ENCODE measurements at regions not wholly inside any gene's neighbourhood (a gene's known extent, or its start where the extent isn't known, plus 50 kb on each side); places are given as distances from the start of the nearest gene placed in this dataset.

DNA sequence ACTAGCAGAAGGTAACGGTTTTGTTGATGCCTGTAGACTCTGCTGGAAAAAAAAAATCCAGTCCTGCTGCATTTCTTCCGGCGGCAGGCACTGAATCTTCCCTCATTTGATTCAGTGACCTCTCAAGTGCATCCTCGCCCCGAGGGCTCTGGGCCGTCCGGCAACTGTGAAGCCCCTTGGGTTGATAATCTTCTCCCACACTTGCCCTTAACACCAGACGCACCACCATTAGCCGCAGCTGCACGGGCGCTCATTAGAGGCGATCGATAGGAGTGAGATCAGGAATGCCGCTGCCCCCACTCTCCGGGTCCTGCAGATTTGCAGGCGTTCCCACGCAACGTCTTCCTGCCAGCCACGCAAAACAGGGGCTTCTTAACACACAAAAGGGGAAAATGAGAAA is 200.0 kb upstream of the MKI67 start:
- TF ChIP-seq, protein P1, sequence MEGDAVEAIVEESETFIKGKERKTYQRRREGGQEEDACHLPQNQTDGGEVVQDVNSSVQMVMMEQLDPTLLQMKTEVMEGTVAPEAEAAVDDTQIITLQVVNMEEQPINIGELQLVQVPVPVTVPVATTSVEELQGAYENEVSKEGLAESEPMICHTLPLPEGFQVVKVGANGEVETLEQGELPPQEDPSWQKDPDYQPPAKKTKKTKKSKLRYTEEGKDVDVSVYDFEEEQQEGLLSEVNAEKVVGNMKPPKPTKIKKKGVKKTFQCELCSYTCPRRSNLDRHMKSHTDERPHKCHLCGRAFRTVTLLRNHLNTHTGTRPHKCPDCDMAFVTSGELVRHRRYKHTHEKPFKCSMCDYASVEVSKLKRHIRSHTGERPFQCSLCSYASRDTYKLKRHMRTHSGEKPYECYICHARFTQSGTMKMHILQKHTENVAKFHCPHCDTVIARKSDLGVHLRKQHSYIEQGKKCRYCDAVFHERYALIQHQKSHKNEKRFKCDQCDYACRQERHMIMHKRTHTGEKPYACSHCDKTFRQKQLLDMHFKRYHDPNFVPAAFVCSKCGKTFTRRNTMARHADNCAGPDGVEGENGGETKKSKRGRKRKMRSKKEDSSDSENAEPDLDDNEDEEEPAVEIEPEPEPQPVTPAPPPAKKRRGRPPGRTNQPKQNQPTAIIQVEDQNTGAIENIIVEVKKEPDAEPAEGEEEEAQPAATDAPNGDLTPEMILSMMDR (IDR thresholded peaks at IDR 0.05): no peak
- TF ChIP-seq POLR2A (IDR thresholded peaks at IDR 0.05): no peak

Measured in lower leg skin (tissue), 3 donors.